Right atrium auricular region (tissue), 2 donors: ENCODE measurements at regions not wholly inside any gene's neighbourhood (a gene's known extent, or its start where the extent isn't known, plus 50 kb on each side); places are given as distances from the start of the nearest gene placed in this dataset.

Experiments used
- DNase-seq: peaks from one replicate; pipeline ENCODE4 v3.0.0-alpha.2; 2019; ENCODE audit warnings: low spot score
- H3K27ac ChIP-seq, 2 donors: fragments of 200-600 bp; sonication (generic); 1 replicate in 1 of 2; 2 replicates in 1 of 2; pipeline ENCODE4 v1.5.1; 2016 to 2019
- H3K27me3 ChIP-seq, 2 donors: fragments of 200-600 bp; sonication (generic); one replicate each; pipeline versions ENCODE4 v1.5.1 to v1.6.0; 2017 to 2019
- H3K36me3 ChIP-seq: fragments of 200-600 bp; sonication (generic); one replicate; pipeline ENCODE4 v1.5.1; 2016
- H3K4me1 ChIP-seq, 2 donors: fragments of 200-600 bp; sonication (generic); one replicate each; pipeline versions ENCODE4 v1.5.1 to v1.6.0; 2017 to 2019
- H3K4me3 ChIP-seq, 2 donors: fragments of 200-600 bp; sonication (generic); 1 replicate in 1 of 2; 2 replicates in 1 of 2; pipeline ENCODE4 v1.5.1; 2017 to 2019; ENCODE audit warnings: mild to moderate bottlenecking in 1 of 2, moderate library complexity in 1 of 2
- H3K9me3 ChIP-seq, 2 donors: fragments of 200-600 bp; sonication (generic); one replicate each; pipeline ENCODE4 v1.5.1; 2019
- CTCF ChIP-seq, 2 donors: fragments of 200-600 bp; sonication (generic); IDR thresholded peaks; one replicate each; pipeline ENCODE4 v1.5.1; 2019; ENCODE audit warnings: antibody characterized with exemption in 2 of 2

GRCh38 chr18:28332071-28332470, 155.1 kb upstream of the CDH2 start:
- no peaks in the 10 kb centered on the region for H3K27me3 ChIP-seq
- TF ChIP-seq CTCF (IDR thresholded peaks at IDR 0.05), result no peak
- no peak overlapping the region for H3K27ac ChIP-seq
- H3K4me1 ChIP-seq, result no peaks in the 10 kb centered on the region
- no peaks in the 10 kb centered on the region for H3K36me3 ChIP-seq
- no peak overlapping the region for H3K4me3 ChIP-seq
- H3K9me3 ChIP-seq, result no peaks in the 10 kb centered on the region
- no peak for DNase-seq

GRCh38 chr18:28331551-28331950, 154.6 kb upstream of the CDH2 start:
- DNase-seq, result no peak
- Histone ChIP-seq H3K27me3 (no peaks in the 10 kb centered on the region), H3K4me3 (no peak overlapping the region), H3K9me3 (no peaks in the 10 kb centered on the region), H3K4me1 (no peaks in the 10 kb centered on the region), H3K27ac (no peak overlapping the region), H3K36me3 (no peaks in the 10 kb centered on the region)
- TF ChIP-seq CTCF (IDR thresholded peaks at IDR 0.05), result no peak

GRCh38 chr18:28313602-28314001, 136.7 kb upstream of the CDH2 start:
- Histone ChIP-seq H3K9me3 (no peaks in the 10 kb centered on the region), H3K36me3 (no peaks in the 10 kb centered on the region), H3K4me3 (no peak overlapping the region), H3K4me1 (no peaks in the 10 kb centered on the region), H3K27ac (no peak overlapping the region), H3K27me3 (no peaks in the 10 kb centered on the region)
- no peak for DNase-seq
- TF ChIP-seq CTCF (IDR thresholded peaks at IDR 0.05), result no peak

GRCh38 chr18:28288784-28289183, 111.9 kb upstream of the CDH2 start:
- H3K27me3 ChIP-seq, result no peaks in the 10 kb centered on the region
- DNase-seq, result no peak
- H3K36me3 ChIP-seq, result no peaks in the 10 kb centered on the region
- no peak for TF ChIP-seq CTCF (IDR thresholded peaks at IDR 0.05)
- H3K27ac ChIP-seq, result no peak overlapping the region
- no peak overlapping the region for H3K4me3 ChIP-seq
- no peaks in the 10 kb centered on the region for H3K9me3 ChIP-seq
- no peaks in the 10 kb centered on the region for H3K4me1 ChIP-seq

GRCh38 chr18:28287146-28287545, 110.2 kb upstream of the CDH2 start:
- DNase-seq, result no peak
- no peak overlapping the region for H3K27ac ChIP-seq
- H3K9me3 ChIP-seq, result no peaks in the 10 kb centered on the region
- H3K4me1 ChIP-seq, result no peaks in the 10 kb centered on the region
- no peak for TF ChIP-seq CTCF (IDR thresholded peaks at IDR 0.05)
- no peak overlapping the region for H3K4me3 ChIP-seq
- H3K36me3 ChIP-seq, result no peaks in the 10 kb centered on the region
- no peaks in the 10 kb centered on the region for H3K27me3 ChIP-seq

GRCh38 chr18:28284132-28284531, 107.2 kb upstream of the CDH2 start:
- no peak for TF ChIP-seq CTCF (IDR thresholded peaks at IDR 0.05)
- DNase-seq, result no peak
- Histone ChIP-seq H3K4me1 (no peaks in the 10 kb centered on the region), H3K27ac (no peak overlapping the region), H3K4me3 (no peak overlapping the region), H3K27me3 (no peaks in the 10 kb centered on the region), H3K9me3 (no peaks in the 10 kb centered on the region), H3K36me3 (no peaks in the 10 kb centered on the region)
